ENCODE measurements at regions not wholly inside any gene's neighbourhood (a gene's known extent, or its start where the extent isn't known, plus 50 kb on each side); places are given as distances from the start of the nearest gene placed in this dataset.
"Not testable (repeated sequence)": the region's sequence is repeated elsewhere in the genome, so short reads cannot be mapped to it uniquely, and the experiment has no call there.

- DNase-seq (ENCODE audit: low spot score), result no peak
Observed at GRCh38 chr7:67616517-67616916, 619.9 kb downstream of the TYW1 start.

- DNase-seq (ENCODE audit: low spot score), result no peak
Observed at GRCh38 chr7:67618556-67619162, 622.0 kb downstream of the TYW1 start.

- DNase-seq (ENCODE audit: low spot score), result no peak
Observed at GRCh38 chr7:67619175-67619574, 622.5 kb downstream of the TYW1 start.

- DNase-seq (ENCODE audit: low spot score), result no peak
Observed at GRCh38 chr7:67620216-67620933, 623.7 kb downstream of the TYW1 start.

- DNase-seq (ENCODE audit: low spot score), result no peak
Observed at GRCh38 chr7:67621704-67622103, 625.1 kb downstream of the TYW1 start.

GRCh38 chr7:67625257-67625737 lies 628.7 kb downstream of the TYW1 start:
- peak; percentile 74 for DNase-seq (ENCODE audit: low spot score)

GRCh38 chr7:67631476-67631875 lies 634.8 kb downstream of the TYW1 start:
- DNase-seq (ENCODE audit: low spot score), result no peak

GRCh38 chr7:67635271-67635670 lies 638.6 kb downstream of the TYW1 start:
- no peak for DNase-seq (ENCODE audit: low spot score)

GRCh38 chr7:67636348-67637022 lies 639.9 kb downstream of the TYW1 start:
- no peak for DNase-seq (ENCODE audit: low spot score)

GRCh38 chr7:67637023-67637358 lies 640.4 kb downstream of the TYW1 start:
- DNase-seq (ENCODE audit: low spot score), result no peak

- not testable (repeated sequence) for DNase-seq (ENCODE audit: low spot score)
Observed at GRCh38 chr7:67642542-67642941, 645.9 kb downstream of the TYW1 start.

- no peak for DNase-seq (ENCODE audit: low spot score)
Observed at GRCh38 chr7:67644151-67644550, 647.5 kb downstream of the TYW1 start.

GRCh38 chr7:67652937-67653336 lies 656.3 kb downstream of the TYW1 start:
- no peak for DNase-seq (ENCODE audit: low spot score)

GRCh38 chr7:67653856-67654454 lies 657.3 kb downstream of the TYW1 start:
- DNase-seq (ENCODE audit: low spot score), result no peak

- DNase-seq (ENCODE audit: low spot score), result no peak
Observed at GRCh38 chr7:67654642-67655041, 658.0 kb downstream of the TYW1 start.

- no peak for DNase-seq (ENCODE audit: low spot score)
Observed at GRCh38 chr7:67655168-67655567, 658.5 kb downstream of the TYW1 start.

- DNase-seq (ENCODE audit: low spot score), result no peak
Observed at GRCh38 chr7:67659091-67659490, 662.5 kb downstream of the TYW1 start.

- DNase-seq (ENCODE audit: low spot score), result no peak
Observed at GRCh38 chr7:67662804-67663203, 666.2 kb downstream of the TYW1 start.

GRCh38 chr7:67663644-67664043 lies 667.0 kb downstream of the TYW1 start:
- no peak for DNase-seq (ENCODE audit: low spot score)

GRCh38 chr7:67666359-67666758 lies 669.7 kb downstream of the TYW1 start:
- DNase-seq (ENCODE audit: low spot score), result not testable (repeated sequence)

- no peak for DNase-seq (ENCODE audit: low spot score)
Observed at GRCh38 chr7:67671006-67671548, 674.4 kb downstream of the TYW1 start.

GRCh38 chr7:67673861-67674260 lies 677.2 kb downstream of the TYW1 start:
- DNase-seq (ENCODE audit: low spot score), result no peak

All from ureter (tissue), 1 donor.